ENCODE measurements at regions not wholly inside any gene's neighbourhood (a gene's known extent, or its start where the extent isn't known, plus 50 kb on each side); places are given as distances from the start of the nearest gene placed in this dataset.

DNA sequence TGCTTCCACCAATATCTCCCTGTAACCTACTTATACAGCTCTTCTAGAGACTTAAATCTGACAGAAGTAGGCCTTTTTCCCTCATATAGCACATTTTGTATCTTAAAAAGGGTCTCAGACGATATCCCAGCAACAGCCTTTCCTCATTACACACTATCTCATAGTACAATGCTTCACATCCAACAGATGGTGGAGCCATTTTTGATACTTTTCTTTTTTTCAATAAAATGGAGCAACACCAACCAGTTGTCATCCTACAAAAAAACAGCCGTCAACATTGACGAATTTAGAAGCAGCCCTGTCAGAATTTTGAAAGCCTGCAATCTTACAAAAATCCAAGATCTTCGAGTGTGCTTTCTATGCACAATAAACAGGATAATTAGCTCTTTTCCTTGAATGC, 145.9 kb upstream of the NEBL start:
- CTCF ChIA-PET (ENCODE audit: partially characterized antibody) = interaction anchor here (0.6 to 1.6 kb wide), 4 partner anchors 16 to 241 kb away, joined by 3 to 4 read pairs (median 3); no protein-coding TSS in a partner anchor

More for the DNA sequence above, 145.9 kb upstream of the NEBL start:
- Histone ChIP-seq H2BK5ac (ENCODE audit: low read depth, low read length) (no peak overlapping the region), H3K56ac (replicated peaks; ENCODE audit: insufficient read length, low read depth, low read length) (no peak overlapping the region), H2BK20ac (ENCODE audit: low read length) (no peak overlapping the region), H4K20me1 (replicated peaks in 1 of 2; ENCODE audit: control insufficient read depth in 1 of 2, insufficient read depth in 2 of 2, low read length in 2 of 2) (no peaks in the 10 kb centered on the region), H3K23ac (ENCODE audit: insufficient read length) (no peak overlapping the region), H2AK5ac (ENCODE audit: low read depth, low read length) (no peak overlapping the region), H2BK15ac (ENCODE audit: low read length) (no peak overlapping the region), H2BK120ac (replicated peaks; ENCODE audit: low read depth, low read length) (no peak overlapping the region), H3K14ac (ENCODE audit: insufficient read length) (no peak overlapping the region), H3K79me2 (ENCODE audit: control insufficient read depth in 1 of 2, insufficient read depth in 2 of 2, low read length in 2 of 2) (no peaks in the 10 kb centered on the region; a peak in 1 of 4 replicates), H2AFZ (ENCODE audit: low read length) (no peak overlapping the region), H2BK12ac (ENCODE audit: low read depth, low read length) (no peak overlapping the region), H3K9ac (replicated peaks in 1 of 4; ENCODE audit: extremely low read depth in 1 of 4, low read depth in 3 of 4, low read length in 3 of 4) (no peak overlapping the region), H3K79me1 (ENCODE audit: low read depth, low read length) (no peaks in the 10 kb centered on the region), H3K23me2 (ENCODE audit: low read depth, low read length) (no peaks in the 10 kb centered on the region), H4K5ac (ENCODE audit: insufficient read length, low read depth, low read length) (no peak overlapping the region), H4K8ac (ENCODE audit: extremely low read depth, insufficient read depth, low read length) (no peak overlapping the region), H3K27ac (ENCODE audit: low read depth, low read length) (no peak overlapping the region), H3K4me2 (ENCODE audit: insufficient read depth in 1 of 2, low read depth in 2 of 2, low read length in 2 of 2) (no peak overlapping the region), H3K36me3 (ENCODE audit: control insufficient read depth in 2 of 4, insufficient read depth in 4 of 4, low read length in 3 of 4) (no peaks in the 10 kb centered on the region), H4K91ac (replicated peaks; ENCODE audit: insufficient read length, low read length) (no peak overlapping the region), H3K4me3 (ENCODE audit: extremely low read depth in 1 of 4, insufficient read depth in 2 of 4, low read depth in 3 of 4, low read length in 4 of 4) (no peak overlapping the region), H3K9me3 (ENCODE audit: insufficient read depth in 2 of 2, low read depth in 1 of 2, low read length in 1 of 2) (no peaks in the 10 kb centered on the region), H3K18ac (ENCODE audit: extremely low read depth, low read length) (no peak overlapping the region), H3K4me1 (replicated peaks in 1 of 4; ENCODE audit: control insufficient read depth in 3 of 4, insufficient read depth in 4 of 4, low read length in 3 of 4) (no peaks in the 10 kb centered on the region), H3K4ac (replicated peaks; ENCODE audit: insufficient read length, low read depth, low read length) (no peak overlapping the region), H3K27me3 (replicated peaks in 1 of 4; ENCODE audit: control insufficient read depth in 3 of 4, extremely low read depth in 1 of 4, insufficient read depth in 3 of 4, low read length in 3 of 4) (no peaks in the 10 kb centered on the region)
- POLR2A ChIA-PET (ENCODE audit: partially characterized antibody) = interaction anchor here (1.1 kb wide), 1 partner anchor 12 kb away, joined by 3 read pairs; no protein-coding TSS in a partner anchor
- 84% methylated on average over 4 of the region's 4 CpGs; no CpG with 5 or more reads in 1 of the 2 experiments for WGBS, 2 experiments (ENCODE audit: extremely low coverage in 1 of 2, insufficient coverage in 1 of 2, insufficient read length in 1 of 2, insufficient replicate concordance in 2 of 2, low coverage in 1 of 2, low lambda C conversion rate in 2 of 2, missing lambda C conversion rate in 1 of 2)
- no peak for DNase-seq (ENCODE audit: low read depth in 1 of 2, low spot score in 2 of 2)
- TF ChIP-seq POLR2A (IDR thresholded peaks at IDR 0.05; ENCODE audit: control extremely low read depth in 1 of 2, low read depth in 2 of 2, low read length in 2 of 2) (no peak), POLR2AphosphoS5 (IDR thresholded peaks at IDR 0.05; ENCODE audit: low read depth, low read length) (no peak), KDM1A (IDR thresholded peaks at IDR 0.05; ENCODE audit: borderline replicate concordance, low read length) (no peak), RXRA (IDR thresholded peaks at IDR 0.05; ENCODE audit: insufficient read depth, low read depth, low read length) (no peak), EGR1 (IDR thresholded peaks at IDR 0.05; ENCODE audit: borderline replicate concordance, low read depth, low read length) (no peak), CHD2 (IDR thresholded peaks at IDR 0.05; ENCODE audit: low read length) (no peak), RFX5 (IDR thresholded peaks at IDR 0.05; ENCODE audit: borderline replicate concordance, low read depth, low read length) (no peak), E2F6 (IDR thresholded peaks at IDR 0.05) (no peak)
- FAIRE-seq = no peak
